ENCODE measurements at regions not wholly inside any gene's neighbourhood (a gene's known extent, or its start where the extent isn't known, plus 50 kb on each side); places are given as distances from the start of the nearest gene placed in this dataset.
"Not testable (repeated sequence)": the region's sequence is repeated elsewhere in the genome, so short reads cannot be mapped to it uniquely, and the experiment has no call there.

- H3K9me3 ChIP-seq (ENCODE audit: low read length) = peaks cover 15% of the 10 kb centered on the region
- no peak overlapping the region for H3K4me3 ChIP-seq (ENCODE audit: low read length)
- peaks cover 4% of the 10 kb centered on the region; the same call in 1 of the 2 replicates for H3K36me3 ChIP-seq (ENCODE audit: insufficient read depth, low read length)
- no peaks in the 10 kb centered on the region for H3K79me2 ChIP-seq (ENCODE audit: low read length)
- no peak overlapping the region for H3K9ac ChIP-seq (ENCODE audit: low read length)
- no peaks in the 10 kb centered on the region for H3K4me1 ChIP-seq (ENCODE audit: low read length)
- DNase-seq = no peak
- no peaks in the 10 kb centered on the region for H3K9me2 ChIP-seq (replicated peaks; ENCODE audit: insufficient read depth, low read length)
- no peak overlapping the region for H2AFZ ChIP-seq (ENCODE audit: low read length)
- H3K4me2 ChIP-seq (ENCODE audit: low read depth, low read length, poor library complexity, severe bottlenecking) = no peak overlapping the region
- H3K27ac ChIP-seq (ENCODE audit: low read length) = no peak overlapping the region
- H3K27me3 ChIP-seq (ENCODE audit: low read length) = no peaks in the 10 kb centered on the region
- H4K20me1 ChIP-seq (ENCODE audit: insufficient read depth, low read depth, low read length) = no peaks in the 10 kb centered on the region
Measured at GRCh38 chr2:195438692-195439091, 218.3 kb upstream of the SLC39A10 start.

DNA sequence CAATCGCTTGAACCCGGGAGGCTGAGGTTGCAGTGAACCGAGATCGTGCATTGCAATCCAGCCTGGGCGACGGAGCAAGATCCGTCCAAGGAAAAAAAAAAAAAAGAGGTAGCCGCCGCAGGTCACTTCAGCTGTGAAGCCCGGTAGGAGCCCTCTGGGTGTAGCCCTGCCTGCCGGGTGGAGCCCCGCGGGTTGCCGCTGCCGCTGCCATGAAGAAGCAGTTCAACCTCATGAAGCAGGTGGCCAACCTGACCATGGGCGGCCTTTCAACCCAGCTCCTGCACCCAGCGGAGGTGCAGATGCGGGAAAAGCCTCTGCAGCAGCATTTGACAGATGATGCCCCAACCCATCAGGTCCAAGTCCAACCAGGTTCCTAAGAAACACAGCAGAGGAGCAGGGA lies 219.5 kb upstream of the SLC39A10 start:
- Histone ChIP-seq H3K4me1 (ENCODE audit: low read length) (no peaks in the 10 kb centered on the region), H4K20me1 (ENCODE audit: insufficient read depth, low read depth, low read length) (no peaks in the 10 kb centered on the region), H3K79me2 (ENCODE audit: low read length) (no peaks in the 10 kb centered on the region), H3K9ac (ENCODE audit: low read length) (no peak overlapping the region), H3K27ac (ENCODE audit: low read length) (no peak overlapping the region), H3K36me3 (ENCODE audit: insufficient read depth, low read length) (peaks cover 4% of the 10 kb centered on the region; the same call in 1 of the 2 replicates), H3K9me3 (ENCODE audit: low read length) (peaks cover 15% of the 10 kb centered on the region), H3K4me3 (ENCODE audit: low read length) (no peak overlapping the region), H3K27me3 (ENCODE audit: low read length) (no peaks in the 10 kb centered on the region), H2AFZ (ENCODE audit: low read length) (no peak overlapping the region), H3K4me2 (ENCODE audit: low read depth, low read length, poor library complexity, severe bottlenecking) (no peak overlapping the region), H3K9me2 (replicated peaks; ENCODE audit: insufficient read depth, low read length) (no peaks in the 10 kb centered on the region)
- no peak for DNase-seq

- Histone ChIP-seq H3K4me1 (ENCODE audit: low read length) (no peaks in the 10 kb centered on the region), H3K79me2 (ENCODE audit: low read length) (no peaks in the 10 kb centered on the region), H3K36me3 (ENCODE audit: insufficient read depth, low read length) (no peaks in the 10 kb centered on the region), H3K27ac (ENCODE audit: low read length) (no peak overlapping the region), H3K4me3 (ENCODE audit: low read length) (no peak overlapping the region), H3K9me3 (ENCODE audit: low read length) (no peaks in the 10 kb centered on the region), H3K9me2 (replicated peaks; ENCODE audit: insufficient read depth, low read length) (no peaks in the 10 kb centered on the region), H3K9ac (ENCODE audit: low read length) (no peak overlapping the region), H2AFZ (ENCODE audit: low read length) (no peak overlapping the region), H3K4me2 (ENCODE audit: low read depth, low read length, poor library complexity, severe bottlenecking) (no peak overlapping the region), H3K27me3 (ENCODE audit: low read length) (no peaks in the 10 kb centered on the region), H4K20me1 (ENCODE audit: insufficient read depth, low read depth, low read length) (no peaks in the 10 kb centered on the region)
- no peak for DNase-seq
Measured at GRCh38 chr2:195434346-195434745, 222.7 kb upstream of the SLC39A10 start.

DNA sequence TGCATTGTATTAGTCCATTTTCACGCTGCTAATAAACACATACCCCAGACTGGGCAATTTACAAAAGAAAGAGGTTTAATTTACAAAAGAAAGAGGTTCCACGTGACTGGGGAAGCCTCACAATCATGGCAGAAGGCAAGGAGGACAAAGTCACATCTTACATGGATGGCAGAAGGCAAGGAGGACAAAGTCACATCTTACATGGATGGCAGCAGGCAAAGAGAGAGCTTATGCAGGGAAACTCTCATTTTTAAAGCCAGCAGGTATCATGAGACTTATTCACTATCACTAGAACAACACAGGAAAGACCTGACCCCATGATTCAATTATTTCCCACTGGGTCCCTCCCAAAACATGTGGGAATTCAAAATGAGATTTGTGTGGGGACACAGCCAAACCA lies 223.3 kb upstream of the SLC39A10 start:
- H2AFZ ChIP-seq (ENCODE audit: low read length); H3K36me3 ChIP-seq (ENCODE audit: insufficient read depth, low read length): not testable (repeated sequence)

GRCh38 chr2:195428673-195429072 lies 228.4 kb upstream of the SLC39A10 start:
- Histone ChIP-seq H4K20me1 (ENCODE audit: insufficient read depth, low read depth, low read length) (no peaks in the 10 kb centered on the region), H3K27ac (ENCODE audit: low read length) (no peak overlapping the region), H3K9me2 (replicated peaks; ENCODE audit: insufficient read depth, low read length) (no peaks in the 10 kb centered on the region), H3K9me3 (ENCODE audit: low read length) (no peaks in the 10 kb centered on the region), H3K36me3 (ENCODE audit: insufficient read depth, low read length) (no peaks in the 10 kb centered on the region), H3K4me1 (ENCODE audit: low read length) (no peaks in the 10 kb centered on the region), H3K4me3 (ENCODE audit: low read length) (no peak overlapping the region), H2AFZ (ENCODE audit: low read length) (no peak overlapping the region), H3K79me2 (ENCODE audit: low read length) (no peaks in the 10 kb centered on the region), H3K4me2 (ENCODE audit: low read depth, low read length, poor library complexity, severe bottlenecking) (no peak overlapping the region), H3K27me3 (ENCODE audit: low read length) (no peaks in the 10 kb centered on the region), H3K9ac (ENCODE audit: low read length) (no peak overlapping the region)
- no peak for DNase-seq

More for the DNA sequence above, 223.3 kb upstream of the SLC39A10 start:
- H3K4me1 ChIP-seq (ENCODE audit: low read length); H3K27ac ChIP-seq (ENCODE audit: low read length); DNase-seq; H3K9ac ChIP-seq (ENCODE audit: low read length); H3K9me2 ChIP-seq (replicated peaks; ENCODE audit: insufficient read depth, low read length); H3K4me3 ChIP-seq (ENCODE audit: low read length); H3K79me2 ChIP-seq (ENCODE audit: low read length); H3K4me2 ChIP-seq (ENCODE audit: low read depth, low read length, poor library complexity, severe bottlenecking); H3K9me3 ChIP-seq (ENCODE audit: low read length); H3K27me3 ChIP-seq (ENCODE audit: low read length); H4K20me1 ChIP-seq (ENCODE audit: insufficient read depth, low read depth, low read length): not testable (repeated sequence)

DNA sequence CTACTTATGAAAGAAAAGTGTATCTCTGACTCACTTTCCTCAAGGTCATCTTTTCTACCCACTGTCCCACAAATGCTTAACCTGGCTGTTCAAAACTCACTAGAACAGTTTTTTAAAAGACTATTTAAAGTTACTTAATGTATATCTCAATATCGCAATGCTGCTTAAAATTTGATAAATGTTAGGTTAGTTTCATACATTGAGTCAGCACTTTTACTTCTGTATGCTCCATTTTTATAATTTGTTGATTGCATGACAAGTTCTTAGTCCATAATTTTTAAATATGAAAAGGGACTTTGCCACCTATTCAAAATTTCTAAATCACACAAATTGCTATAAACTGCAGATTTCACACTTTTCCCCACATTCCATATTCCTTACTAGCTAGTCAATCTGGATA lies 231.7 kb upstream of the SLC39A10 start:
- Histone ChIP-seq H3K9ac (ENCODE audit: low read length) (no peak overlapping the region), H3K9me2 (replicated peaks; ENCODE audit: insufficient read depth, low read length) (no peaks in the 10 kb centered on the region), H3K79me2 (ENCODE audit: low read length) (no peaks in the 10 kb centered on the region), H4K20me1 (ENCODE audit: insufficient read depth, low read depth, low read length) (no peaks in the 10 kb centered on the region), H3K36me3 (ENCODE audit: insufficient read depth, low read length) (no peaks in the 10 kb centered on the region), H3K27me3 (ENCODE audit: low read length) (no peaks in the 10 kb centered on the region), H3K27ac (ENCODE audit: low read length) (no peak overlapping the region), H3K9me3 (ENCODE audit: low read length) (no peaks in the 10 kb centered on the region), H3K4me3 (ENCODE audit: low read length) (no peak overlapping the region), H3K4me2 (ENCODE audit: low read depth, low read length, poor library complexity, severe bottlenecking) (no peak overlapping the region), H2AFZ (ENCODE audit: low read length) (no peak overlapping the region), H3K4me1 (ENCODE audit: low read length) (no peaks in the 10 kb centered on the region)
- no peak for DNase-seq

DNA sequence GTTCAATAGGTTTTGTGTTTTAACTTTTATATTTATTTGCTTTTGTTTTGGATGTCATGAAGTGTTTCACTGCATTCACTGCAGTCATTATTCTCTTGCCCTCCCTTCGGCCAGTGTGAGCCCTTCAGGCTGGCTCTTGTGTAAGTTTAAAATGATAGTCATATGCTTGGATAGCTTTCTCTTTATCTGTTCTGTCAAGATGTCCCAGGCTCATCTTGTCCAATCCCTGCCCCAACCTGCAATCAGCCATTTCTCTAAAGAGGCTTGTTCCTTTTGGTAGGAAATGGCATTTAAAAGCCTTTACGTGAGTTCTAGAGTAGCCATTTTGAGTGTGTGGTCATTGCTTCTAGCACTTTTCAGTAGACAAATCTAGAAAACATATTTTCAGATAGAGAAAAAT lies 238.0 kb upstream of the SLC39A10 start:
- H3K9me3 ChIP-seq (ENCODE audit: low read length) = no peaks in the 10 kb centered on the region
- H3K4me1 ChIP-seq (ENCODE audit: low read length) = peaks cover 9% of the 10 kb centered on the region
- no peak for DNase-seq
- H3K36me3 ChIP-seq (ENCODE audit: insufficient read depth, low read length) = no peaks in the 10 kb centered on the region
- H3K4me3 ChIP-seq (ENCODE audit: low read length) = no peak overlapping the region
- no peaks in the 10 kb centered on the region for H3K27me3 ChIP-seq (ENCODE audit: low read length)
- no peak overlapping the region for H3K27ac ChIP-seq (ENCODE audit: low read length)
- no peak overlapping the region for H3K4me2 ChIP-seq (ENCODE audit: low read depth, low read length, poor library complexity, severe bottlenecking)
- H3K9ac ChIP-seq (ENCODE audit: low read length) = no peak overlapping the region
- H3K9me2 ChIP-seq (replicated peaks; ENCODE audit: insufficient read depth, low read length) = no peaks in the 10 kb centered on the region
- H4K20me1 ChIP-seq (ENCODE audit: insufficient read depth, low read depth, low read length) = no peaks in the 10 kb centered on the region
- H2AFZ ChIP-seq (ENCODE audit: low read length) = no peak overlapping the region
- no peaks in the 10 kb centered on the region for H3K79me2 ChIP-seq (ENCODE audit: low read length)

GRCh38 chr2:195414537-195415100 lies 242.4 kb upstream of the SLC39A10 start:
- Histone ChIP-seq H3K27ac (ENCODE audit: low read length) (no peak overlapping the region), H3K4me3 (ENCODE audit: low read length) (no peak overlapping the region), H3K9me3 (ENCODE audit: low read length) (no peaks in the 10 kb centered on the region), H3K4me2 (ENCODE audit: low read depth, low read length, poor library complexity, severe bottlenecking) (no peak overlapping the region), H3K27me3 (ENCODE audit: low read length) (no peaks in the 10 kb centered on the region), H3K79me2 (ENCODE audit: low read length) (no peaks in the 10 kb centered on the region), H3K9ac (ENCODE audit: low read length) (no peak overlapping the region), H3K9me2 (replicated peaks; ENCODE audit: insufficient read depth, low read length) (no peaks in the 10 kb centered on the region), H3K36me3 (ENCODE audit: insufficient read depth, low read length) (no peaks in the 10 kb centered on the region), H3K4me1 (ENCODE audit: low read length) (peaks cover 9% of the 10 kb centered on the region), H2AFZ (ENCODE audit: low read length) (no peak overlapping the region), H4K20me1 (ENCODE audit: insufficient read depth, low read depth, low read length) (no peaks in the 10 kb centered on the region)
- DNase-seq = no peak

- Histone ChIP-seq H3K79me2 (ENCODE audit: low read length) (no peaks in the 10 kb centered on the region), H3K27ac (ENCODE audit: low read length) (no peak overlapping the region), H3K4me2 (ENCODE audit: low read depth, low read length, poor library complexity, severe bottlenecking) (no peak overlapping the region), H3K9ac (ENCODE audit: low read length) (no peak overlapping the region), H3K4me1 (ENCODE audit: low read length) (peaks cover 9% of the 10 kb centered on the region), H3K4me3 (ENCODE audit: low read length) (no peak overlapping the region), H3K36me3 (ENCODE audit: insufficient read depth, low read length) (no peaks in the 10 kb centered on the region), H3K9me3 (ENCODE audit: low read length) (no peaks in the 10 kb centered on the region), H4K20me1 (ENCODE audit: insufficient read depth, low read depth, low read length) (no peaks in the 10 kb centered on the region), H3K27me3 (ENCODE audit: low read length) (no peaks in the 10 kb centered on the region), H2AFZ (ENCODE audit: low read length) (no peak overlapping the region), H3K9me2 (replicated peaks; ENCODE audit: insufficient read depth, low read length) (no peaks in the 10 kb centered on the region)
- no peak for DNase-seq
Measured at GRCh38 chr2:195413944-195414343, 243.1 kb upstream of the SLC39A10 start.

Measured in Karpas-422 (cell line).